ENCODE measurements at regions not wholly inside any gene's neighbourhood (a gene's known extent, or its start where the extent isn't known, plus 50 kb on each side); places are given as distances from the start of the nearest gene placed in this dataset.

- no peak for DNase-seq
These were observed 1221.1 kb downstream of the SLITRK1 start for GRCh38 chr13:82661126-82661525.

- DNase-seq = no peak
These were observed 1223.5 kb downstream of the SLITRK1 start for GRCh38 chr13:82658811-82659210.

- DNase-seq = no peak
These were observed 1224.8 kb downstream of the SLITRK1 start for GRCh38 chr13:82657471-82657870.

- no peak for DNase-seq
These were observed 1227.1 kb downstream of the SLITRK1 start for GRCh38 chr13:82654861-82655855.

GRCh38 chr13:82654143-82654542 is 1228.1 kb downstream of the SLITRK1 start:
- no peak for DNase-seq

- DNase-seq = no peak
These were observed 1234.7 kb downstream of the SLITRK1 start for GRCh38 chr13:82647540-82647939.

GRCh38 chr13:82636119-82636518 is 1246.2 kb downstream of the SLITRK1 start:
- DNase-seq = no peak

GRCh38 chr13:82634946-82635345 is 1247.3 kb downstream of the SLITRK1 start:
- DNase-seq = no peak

- DNase-seq = no peak
These were observed 1255.1 kb downstream of the SLITRK1 start for GRCh38 chr13:82627183-82627582.

GRCh38 chr13:82625717-82626116 is 1256.6 kb downstream of the SLITRK1 start:
- DNase-seq = no peak

- no peak for DNase-seq
These were observed 1267.2 kb downstream of the SLITRK1 start for GRCh38 chr13:82615043-82615442.

GRCh38 chr13:82614086-82614485 is 1268.2 kb downstream of the SLITRK1 start:
- no peak for DNase-seq

GRCh38 chr13:82606008-82606407 is 1276.3 kb downstream of the SLITRK1 start:
- no peak for DNase-seq

GRCh38 chr13:82597747-82598146 is 1284.5 kb downstream of the SLITRK1 start:
- no peak for DNase-seq

- no peak for DNase-seq
These were observed 1289.0 kb downstream of the SLITRK1 start for GRCh38 chr13:82593239-82593638.

GRCh38 chr13:82571653-82572052 is 1310.6 kb downstream of the SLITRK1 start:
- no peak for DNase-seq

- no peak for DNase-seq
These were observed 1312.7 kb downstream of the SLITRK1 start for GRCh38 chr13:82569581-82569980.

GRCh38 chr13:82566864-82567263 is 1315.4 kb downstream of the SLITRK1 start:
- DNase-seq = no peak

GRCh38 chr13:82565201-82565600 is 1317.1 kb downstream of the SLITRK1 start:
- DNase-seq = no peak

GRCh38 chr13:82560889-82561288 is 1321.4 kb downstream of the SLITRK1 start:
- no peak for DNase-seq

- DNase-seq = no peak
These were observed 1359.4 kb downstream of the SLITRK1 start for GRCh38 chr13:82522872-82523271.

- DNase-seq = no peak
These were observed 1375.4 kb downstream of the SLITRK1 start for GRCh38 chr13:82506805-82507414.

GRCh38 chr13:82501834-82502233 is 1380.4 kb downstream of the SLITRK1 start:
- no peak for DNase-seq

- no peak for DNase-seq
These were observed 1401.9 kb downstream of the SLITRK1 start for GRCh38 chr13:82480415-82480814.
